ENCODE measurements at regions not wholly inside any gene's neighbourhood (a gene's known extent, or its start where the extent isn't known, plus 50 kb on each side); places are given as distances from the start of the nearest gene placed in this dataset.

- peaks cover 9% of the 10 kb centered on the region for H3K9me3 Mint-ChIP-seq (ENCODE audit: low read depth, unreplicated experiment)
- H3K4me1 Mint-ChIP-seq (ENCODE audit: low read depth, unreplicated experiment): no peaks in the 10 kb centered on the region
- no peak for TF ChIP-seq CTCF (IDR thresholded peaks at IDR 0.05; ENCODE audit: unreplicated experiment)
- no TSS peak for BruUV-seq (replicated peaks)
- H3K27ac Mint-ChIP-seq (ENCODE audit: unreplicated experiment): no peak overlapping the region
- CTCF ChIA-PET: interaction anchor here (0.7 kb wide), 1 partner anchor 31 kb away, joined by 5 read pairs; no protein-coding TSS in a partner anchor
- H3K27me3 Mint-ChIP-seq (ENCODE audit: unreplicated experiment): no peaks in the 10 kb centered on the region
- H3K36me3 Mint-ChIP-seq (ENCODE audit: insufficient read depth, unreplicated experiment): no peaks in the 10 kb centered on the region
- H3K4me3 Mint-ChIP-seq (ENCODE audit: low read depth, unreplicated experiment): no peak overlapping the region
- intact Hi-C loops (cut with micrococcal nuclease; ENCODE audit: unreplicated experiment): no loop called here
- DNase-seq: no peak
Measured at GRCh38 chr1:81490614-81491013, 310.1 kb upstream of the ADGRL2 start.

GRCh38 chr1:81489372-81489934, 311.3 kb upstream of the ADGRL2 start:
- CTCF ChIA-PET: interaction anchor here (0.6 to 1.0 kb wide), 4 partner anchors 11 to 992 kb away, joined by 3 to 4 read pairs (median 3); no protein-coding TSS in a partner anchor
- no TSS peak for BruUV-seq (replicated peaks)
- Mint-ChIP-seq H3K27ac (ENCODE audit: unreplicated experiment) (no peak overlapping the region), H3K27me3 (ENCODE audit: unreplicated experiment) (no peaks in the 10 kb centered on the region), H3K4me1 (ENCODE audit: low read depth, unreplicated experiment) (no peaks in the 10 kb centered on the region), H3K36me3 (ENCODE audit: insufficient read depth, unreplicated experiment) (no peaks in the 10 kb centered on the region), H3K4me3 (ENCODE audit: low read depth, unreplicated experiment) (no peak overlapping the region), H3K9me3 (ENCODE audit: low read depth, unreplicated experiment) (peaks cover 9% of the 10 kb centered on the region)
- no peak for DNase-seq
- TF ChIP-seq CTCF (IDR thresholded peaks at IDR 0.05; ENCODE audit: unreplicated experiment): no peak
- intact Hi-C loops (cut with micrococcal nuclease; ENCODE audit: unreplicated experiment): no loop called here

- BruUV-seq (replicated peaks): no TSS peak
- TF ChIP-seq CTCF (IDR thresholded peaks at IDR 0.05; ENCODE audit: unreplicated experiment): no peak
- no peaks in the 10 kb centered on the region for H3K4me1 Mint-ChIP-seq (ENCODE audit: low read depth, unreplicated experiment)
- H3K4me3 Mint-ChIP-seq (ENCODE audit: low read depth, unreplicated experiment): no peak overlapping the region
- CTCF ChIA-PET: interaction anchor here (0.7 kb wide), 1 partner anchor 18 kb away, joined by 4 read pairs; no protein-coding TSS in a partner anchor
- DNase-seq: no peak
- intact Hi-C loops (cut with micrococcal nuclease; ENCODE audit: unreplicated experiment): no loop called here
- H3K9me3 Mint-ChIP-seq (ENCODE audit: low read depth, unreplicated experiment): peaks cover 7% of the 10 kb centered on the region
- H3K27ac Mint-ChIP-seq (ENCODE audit: unreplicated experiment): no peak overlapping the region
- no peaks in the 10 kb centered on the region for H3K27me3 Mint-ChIP-seq (ENCODE audit: unreplicated experiment)
- no peaks in the 10 kb centered on the region for H3K36me3 Mint-ChIP-seq (ENCODE audit: insufficient read depth, unreplicated experiment)
Measured at GRCh38 chr1:81484284-81484683, 316.4 kb upstream of the ADGRL2 start.

GRCh38 chr1:81478219-81478618, 322.5 kb upstream of the ADGRL2 start:
- H3K4me1 Mint-ChIP-seq (ENCODE audit: low read depth, unreplicated experiment): no peaks in the 10 kb centered on the region
- H3K27ac Mint-ChIP-seq (ENCODE audit: unreplicated experiment): no peak overlapping the region
- no peaks in the 10 kb centered on the region for H3K36me3 Mint-ChIP-seq (ENCODE audit: insufficient read depth, unreplicated experiment)
- intact Hi-C loops (cut with micrococcal nuclease; ENCODE audit: unreplicated experiment): no loop called here
- no peak for DNase-seq
- TF ChIP-seq CTCF (IDR thresholded peaks at IDR 0.05; ENCODE audit: unreplicated experiment): no peak
- BruUV-seq (replicated peaks): no TSS peak
- H3K9me3 Mint-ChIP-seq (ENCODE audit: low read depth, unreplicated experiment): no peaks in the 10 kb centered on the region
- H3K27me3 Mint-ChIP-seq (ENCODE audit: unreplicated experiment): no peaks in the 10 kb centered on the region
- CTCF ChIA-PET: no interaction called here
- no peak overlapping the region for H3K4me3 Mint-ChIP-seq (ENCODE audit: low read depth, unreplicated experiment)
